OCI-LY3 (cell line): ENCODE measurements at regions not wholly inside any gene's neighbourhood (a gene's known extent, or its start where the extent isn't known, plus 50 kb on each side); places are given as distances from the start of the nearest gene placed in this dataset.

Experiments
- CTCF ChIP-seq: fragments of 200-600, 300-600 bp; sonication (generic); IDR thresholded peaks from 2 replicates; pipeline ENCODE4 v1.5.1; 2014; ENCODE audit warnings: antibody characterized with exemption, low read length, low read depth
- EZH2phosphoT487 ChIP-seq: fragments of 200-600 bp; shearing (Covaris generic); IDR thresholded peaks from 2 replicates; pipeline ENCODE4 v1.6.1; 2018; ENCODE audit warnings: antibody characterized with exemption, mixed run types, low read depth

DNA sequence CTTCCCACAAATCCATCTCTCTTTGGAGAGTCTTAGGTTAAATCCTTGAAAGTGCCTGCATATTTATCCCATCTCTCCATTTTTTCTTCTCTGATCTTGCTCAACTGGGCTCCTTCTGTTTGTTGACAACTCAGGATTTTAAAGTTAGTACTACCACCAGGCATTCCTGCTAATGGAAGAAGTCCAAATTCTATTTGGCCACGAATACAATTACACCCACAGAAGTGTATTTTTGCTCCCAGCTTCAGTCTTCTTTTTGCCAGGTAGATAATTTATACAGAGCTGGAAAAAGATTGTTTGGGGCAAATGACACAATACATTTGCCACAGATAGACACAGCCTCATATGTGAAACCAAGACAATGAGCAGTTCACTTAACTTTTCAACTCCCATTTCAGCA is 74.8 kb downstream of the CETN3 start:
- TF ChIP-seq CTCF: no peak
- no peak for TF ChIP-seq EZH2phosphoT487
